ENCODE measurements at regions not wholly inside any gene's neighbourhood (a gene's known extent, or its start where the extent isn't known, plus 50 kb on each side); places are given as distances from the start of the nearest gene placed in this dataset.

- DNase-seq: no peak
Measured at GRCh38 chr11:70810133-70810532, 411.8 kb downstream of the CTTN start.

DNA sequence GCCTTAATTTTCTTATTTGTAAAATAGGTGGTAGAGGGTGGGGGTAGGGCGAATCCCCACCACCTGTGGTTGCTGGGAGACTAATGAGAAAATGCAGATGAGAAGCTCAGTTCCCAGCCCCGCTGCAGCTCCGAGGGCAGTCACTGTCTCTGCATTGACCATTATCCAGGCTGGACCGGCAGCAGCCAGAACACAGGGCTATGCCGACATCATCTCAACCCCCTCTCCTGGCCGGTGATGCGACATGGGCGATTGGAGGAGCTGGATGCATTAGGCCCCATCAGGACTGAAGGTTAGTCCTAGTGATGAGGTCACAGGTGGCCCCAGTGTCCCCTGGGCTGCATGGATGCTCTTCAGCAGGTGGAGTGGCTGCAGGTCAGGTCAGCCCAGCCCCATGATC lies 412.4 kb downstream of the CTTN start:
- DNase-seq: no peak

GRCh38 chr11:70811483-70811882 lies 413.2 kb downstream of the CTTN start:
- no peak for DNase-seq

DNA sequence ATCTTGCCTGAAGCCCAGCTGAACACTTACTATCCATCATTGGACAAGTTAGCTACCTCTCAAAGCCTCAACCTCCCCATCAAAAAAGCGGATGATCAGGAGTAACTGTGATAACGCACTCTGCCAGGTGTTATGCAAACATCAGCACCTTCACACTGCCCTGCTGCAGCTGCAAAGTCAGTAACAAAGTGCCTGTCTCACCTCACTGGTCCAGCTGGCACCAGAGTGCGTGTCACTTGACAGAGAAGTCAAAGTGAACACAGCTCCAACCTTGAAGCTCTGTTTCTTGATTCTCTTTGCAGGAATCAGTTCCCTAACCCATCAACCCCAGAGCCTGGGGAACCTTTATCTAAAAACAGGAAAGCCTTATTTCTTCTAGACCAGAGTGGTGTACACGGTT lies 413.6 kb downstream of the CTTN start:
- no peak for DNase-seq

- DNase-seq: no peak
Measured at GRCh38 chr11:70812472-70812871, 414.1 kb downstream of the CTTN start.

GRCh38 chr11:70813651-70814050 lies 415.3 kb downstream of the CTTN start:
- DNase-seq: no peak

GRCh38 chr11:70815485-70815832 lies 417.1 kb downstream of the CTTN start:
- no peak for DNase-seq

DNA sequence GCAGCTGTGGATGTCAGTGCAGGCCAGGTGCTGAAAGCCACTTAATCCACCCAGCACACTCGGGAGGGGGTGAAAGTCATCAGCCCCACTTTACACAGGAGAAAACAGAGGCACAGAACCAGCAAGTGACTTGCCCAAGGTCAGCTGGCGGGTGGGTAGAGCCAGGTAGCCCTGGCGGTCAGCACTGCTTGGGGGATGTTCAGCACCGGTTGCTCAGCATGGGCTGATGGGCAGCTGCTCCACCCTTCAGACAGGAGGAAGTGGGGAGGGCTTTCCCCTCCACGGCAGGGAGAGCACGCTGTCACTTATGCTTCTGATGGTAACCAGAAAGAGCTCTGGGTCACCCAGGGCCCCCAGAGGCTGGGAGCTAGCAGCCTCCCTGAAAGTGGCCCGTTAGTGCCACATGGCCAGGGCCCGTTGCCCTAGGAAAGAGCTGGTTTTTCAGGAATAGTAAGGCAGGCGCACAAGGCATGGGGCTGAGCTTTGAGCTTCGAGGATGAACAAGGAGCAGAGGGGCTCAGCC lies 417.9 kb downstream of the CTTN start:
- DNase-seq: no peak

- no peak for DNase-seq
Measured at GRCh38 chr11:70818351-70818750, 420.0 kb downstream of the CTTN start.

- DNase-seq: no peak
Measured at GRCh38 chr11:70819022-70819421, 420.7 kb downstream of the CTTN start.

- no peak for DNase-seq
Measured at GRCh38 chr11:70820311-70820710, 422.0 kb downstream of the CTTN start.

- DNase-seq: no peak
Measured at GRCh38 chr11:70820712-70821111, 422.4 kb downstream of the CTTN start.

GRCh38 chr11:70823771-70824170 lies 425.4 kb downstream of the CTTN start:
- DNase-seq: no peak

DNA sequence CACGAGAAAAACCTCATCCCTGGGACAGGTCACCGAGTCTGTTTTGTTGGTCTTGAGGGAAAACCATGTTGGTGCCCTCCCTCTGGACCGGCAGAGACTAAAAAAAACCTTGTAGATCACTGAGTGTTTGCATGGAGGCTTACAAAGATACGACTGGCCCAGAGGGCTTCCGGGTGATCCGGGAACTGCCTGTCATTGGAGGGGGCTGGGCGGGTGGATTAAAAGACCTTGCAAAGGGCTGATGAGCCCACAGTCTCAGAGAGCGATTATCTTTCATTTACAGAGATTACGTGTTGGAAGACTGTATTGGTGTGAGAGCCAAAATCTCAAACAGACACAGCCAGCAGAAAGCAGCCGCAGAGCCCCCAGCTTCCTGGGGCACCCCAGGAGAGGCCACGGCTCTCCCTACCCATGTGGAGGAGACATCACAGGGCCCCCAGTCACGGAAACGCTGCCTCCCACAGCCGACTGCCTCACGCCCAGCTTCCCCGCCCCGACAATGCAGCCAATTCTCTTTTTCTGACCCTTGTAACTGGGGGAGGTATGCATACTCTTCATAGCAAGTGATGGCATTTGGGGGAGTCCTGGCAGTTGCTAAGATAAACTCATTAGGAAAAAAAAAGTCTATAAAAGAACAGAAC lies 426.4 kb downstream of the CTTN start:
- DNase-seq: no peak

GRCh38 chr11:70825893-70826540 lies 426.4 kb downstream of the SHANK2 start:
- no peak for DNase-seq

GRCh38 chr11:70826541-70827335 lies 425.6 kb downstream of the SHANK2 start:
- DNase-seq: no peak

DNA sequence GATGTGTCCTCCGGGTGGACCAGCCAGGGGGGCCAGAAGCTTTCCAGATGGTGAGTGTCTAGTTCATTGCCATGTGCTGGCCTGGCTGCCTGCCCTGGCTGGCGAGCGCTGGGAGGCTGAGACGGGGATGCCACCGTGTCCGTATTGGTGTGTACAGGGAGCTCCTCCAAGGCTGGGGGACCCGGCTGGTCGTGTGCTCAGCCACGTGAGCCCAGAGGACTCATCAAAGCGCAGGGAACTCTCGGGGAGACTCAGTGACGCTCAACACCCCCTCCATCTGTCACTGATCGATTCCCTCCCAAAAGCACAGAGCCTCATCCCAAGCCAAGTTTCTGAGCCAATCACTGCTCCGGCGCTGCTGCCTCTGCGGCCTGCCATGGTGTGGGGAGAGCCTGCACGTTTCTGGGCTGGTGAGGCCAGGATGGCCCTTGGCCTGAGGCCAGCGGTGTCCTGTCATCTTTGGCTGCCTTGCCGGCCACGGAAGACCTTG lies 423.7 kb downstream of the SHANK2 start:
- DNase-seq: no peak

GRCh38 chr11:70829134-70829885 lies 423.1 kb downstream of the SHANK2 start:
- no peak for DNase-seq

DNA sequence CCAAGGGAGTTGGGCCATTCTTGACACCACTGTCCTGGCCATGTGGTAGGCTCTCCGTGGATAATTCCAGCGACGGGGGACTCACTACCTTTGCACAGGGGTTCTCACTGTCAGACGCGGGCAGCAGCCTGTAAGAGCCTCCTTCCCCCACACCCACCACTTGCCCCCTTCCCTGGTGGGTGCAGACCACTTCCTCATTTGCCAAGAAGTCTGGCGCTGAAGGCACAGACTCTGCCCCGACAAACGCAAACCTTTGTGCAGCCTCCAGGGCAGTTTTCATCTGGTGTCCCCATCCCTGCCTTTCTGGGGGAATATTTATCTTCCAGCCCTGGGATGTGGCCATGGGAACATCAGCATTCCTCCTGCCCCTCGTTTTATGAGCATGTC lies 422.5 kb downstream of the SHANK2 start:
- no peak for DNase-seq

- no peak for DNase-seq
Measured at GRCh38 chr11:70833011-70833410, 419.4 kb downstream of the SHANK2 start.

DNA sequence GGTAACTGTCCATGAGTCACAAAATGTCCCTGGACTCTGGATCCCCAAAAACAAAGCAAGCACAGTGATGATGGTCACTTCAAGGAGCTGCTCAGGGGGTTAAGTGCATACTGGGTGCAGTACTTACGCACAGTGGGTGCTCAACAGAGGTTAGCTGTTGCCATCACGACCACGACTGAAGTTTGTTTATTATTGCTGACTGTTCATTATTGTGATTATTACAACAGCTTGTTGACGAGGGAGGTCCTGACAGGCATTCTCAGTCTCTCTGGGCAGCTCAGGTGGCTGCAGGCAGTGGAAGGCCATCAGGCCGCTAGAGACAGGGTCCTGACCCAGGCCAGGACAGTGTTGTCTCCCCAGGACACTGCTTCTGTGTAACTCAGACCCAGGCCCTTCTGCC lies 418.8 kb downstream of the SHANK2 start:
- DNase-seq: no peak

GRCh38 chr11:70834277-70834940 lies 418.0 kb downstream of the SHANK2 start:
- no peak for DNase-seq

Measured in NCI-H446 treated with DMSO at 0.1 percent for 48 hours (cell line).